B cell (primary cell): ENCODE measurements at regions not wholly inside any gene's neighbourhood (a gene's known extent, or its start where the extent isn't known, plus 50 kb on each side); places are given as distances from the start of the nearest gene placed in this dataset.
"Not testable (repeated sequence)": the region's sequence is repeated elsewhere in the genome, so short reads cannot be mapped to it uniquely, and the experiment has no call there.

Experiments
- EZH2 ChIP-seq: IDR thresholded peaks from 2 replicates; pipeline ENCODE4 v1.6.1; 2012; ENCODE audit warnings: borderline replicate concordance, low read depth, mild to moderate bottlenecking, moderate library complexity, low read length; ENCODE audit not compliant: insufficient read depth, poor library complexity, severe bottlenecking
- TF ChIP-seq, protein P1 (sequence below): fragments of 200-600 bp; IDR thresholded peaks from one replicate; pipeline ENCODE4 v1.8.0; 2022; ENCODE audit warnings: antibody characterized with exemption, mild to moderate bottlenecking

DNA sequence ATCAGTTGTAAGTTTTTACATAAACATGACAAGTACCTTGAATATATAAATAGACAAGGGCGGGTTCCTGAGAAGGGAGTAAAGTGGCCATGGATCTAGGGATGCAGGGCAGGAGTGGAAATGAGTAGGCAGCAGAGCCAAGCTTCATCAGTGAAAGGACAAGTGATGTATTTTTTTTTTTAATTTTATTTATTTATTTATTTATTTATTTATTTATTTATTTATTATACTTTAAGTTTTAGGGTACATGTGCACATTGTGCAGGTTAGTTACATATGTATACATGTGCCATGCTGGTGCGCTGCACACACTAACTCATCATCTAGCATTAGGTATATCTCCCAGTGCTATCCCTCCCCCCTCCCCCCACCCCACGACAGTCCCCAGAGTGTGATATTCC, 428.3 kb downstream of the CCSER2 start:
- TF ChIP-seq, protein P1, sequence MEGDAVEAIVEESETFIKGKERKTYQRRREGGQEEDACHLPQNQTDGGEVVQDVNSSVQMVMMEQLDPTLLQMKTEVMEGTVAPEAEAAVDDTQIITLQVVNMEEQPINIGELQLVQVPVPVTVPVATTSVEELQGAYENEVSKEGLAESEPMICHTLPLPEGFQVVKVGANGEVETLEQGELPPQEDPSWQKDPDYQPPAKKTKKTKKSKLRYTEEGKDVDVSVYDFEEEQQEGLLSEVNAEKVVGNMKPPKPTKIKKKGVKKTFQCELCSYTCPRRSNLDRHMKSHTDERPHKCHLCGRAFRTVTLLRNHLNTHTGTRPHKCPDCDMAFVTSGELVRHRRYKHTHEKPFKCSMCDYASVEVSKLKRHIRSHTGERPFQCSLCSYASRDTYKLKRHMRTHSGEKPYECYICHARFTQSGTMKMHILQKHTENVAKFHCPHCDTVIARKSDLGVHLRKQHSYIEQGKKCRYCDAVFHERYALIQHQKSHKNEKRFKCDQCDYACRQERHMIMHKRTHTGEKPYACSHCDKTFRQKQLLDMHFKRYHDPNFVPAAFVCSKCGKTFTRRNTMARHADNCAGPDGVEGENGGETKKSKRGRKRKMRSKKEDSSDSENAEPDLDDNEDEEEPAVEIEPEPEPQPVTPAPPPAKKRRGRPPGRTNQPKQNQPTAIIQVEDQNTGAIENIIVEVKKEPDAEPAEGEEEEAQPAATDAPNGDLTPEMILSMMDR: not testable (repeated sequence)
- not testable (repeated sequence) for TF ChIP-seq EZH2
